ENCODE measurements at regions not wholly inside any gene's neighbourhood (a gene's known extent, or its start where the extent isn't known, plus 50 kb on each side); places are given as distances from the start of the nearest gene placed in this dataset.

DNA sequence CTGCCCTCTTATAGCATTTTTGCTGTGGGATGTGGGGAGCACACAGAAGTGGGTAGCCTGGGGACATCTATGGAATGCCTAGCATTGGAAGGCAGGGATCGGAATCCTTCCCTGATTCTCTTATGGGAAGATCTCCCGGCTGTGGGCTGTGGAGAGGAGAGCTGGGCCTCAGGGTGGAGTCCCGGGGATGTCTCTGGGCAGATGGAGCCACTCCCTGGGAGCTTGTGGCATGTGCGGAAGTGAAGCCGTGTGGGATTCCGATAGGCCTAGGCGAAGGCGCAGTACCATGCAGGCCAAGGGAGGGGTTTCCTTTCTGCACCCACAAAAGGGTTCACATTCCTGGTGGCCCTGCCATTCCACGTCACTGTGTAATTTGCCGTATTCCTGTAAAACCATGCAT, 87.9 kb downstream of the GLI2 start:
- TF ChIP-seq CTCF (IDR thresholded peaks at IDR 0.05; ENCODE audit: extremely low read depth in 1 of 2, insufficient read depth in 1 of 2, low read depth in 1 of 2, low read length in 2 of 2) (no peak), EZH2 (IDR thresholded peaks at IDR 0.05; ENCODE audit: borderline replicate concordance, low read depth, low read length, severe bottlenecking) (no peak), POLR2A (IDR thresholded peaks at IDR 0.05; ENCODE audit: low read depth, low read length) (no peak), POLR2AphosphoS5 (IDR thresholded peaks at IDR 0.05; ENCODE audit: insufficient read depth, low read depth, low read length) (no peak), MYC (IDR thresholded peaks at IDR 0.05; ENCODE audit: low read depth, low read length) (no peak)
